Spinal cord (tissue), 9 donors: ENCODE measurements at regions not wholly inside any gene's neighbourhood (a gene's known extent, or its start where the extent isn't known, plus 50 kb on each side); places are given as distances from the start of the nearest gene placed in this dataset.

Experiments
- DNase-seq, 6 donors: peaks; one replicate each; pipeline versions ENCODE4 v3.0.0 to v3.0.0-alpha.2; 2013 to 2015; ENCODE audit warnings: low spot score in 6 of 6, low read depth in 4 of 6
- H3K27ac ChIP-seq: one replicate; pipeline ENCODE4 v1.5.1; 2013; ENCODE audit warnings: low read depth, low read length, control low read depth
- H3K27me3 ChIP-seq: one replicate; pipeline ENCODE4 v1.6.1; 2013; ENCODE audit warnings: low read length; ENCODE audit not compliant: control insufficient read depth, insufficient read depth
- H3K36me3 ChIP-seq: one replicate; pipeline ENCODE4 v1.6.1; 2013; ENCODE audit warnings: low read length; ENCODE audit not compliant: control insufficient read depth, insufficient read depth
- H3K4me1 ChIP-seq: one replicate; pipeline ENCODE4 v1.6.1; 2013; ENCODE audit warnings: low read length; ENCODE audit not compliant: control insufficient read depth, insufficient read depth
- H3K4me3 ChIP-seq: one replicate; pipeline ENCODE4 v1.5.1; 2013; ENCODE audit warnings: low read depth, low read length, control low read depth
- H3K9me3 ChIP-seq: one replicate; pipeline ENCODE4 v1.6.1; 2013; ENCODE audit warnings: low read length; ENCODE audit not compliant: control insufficient read depth, insufficient read depth
- WGBS: methylation state at CpG from one replicate; pipeline ENCODE4 v1.1.5; 2013; ENCODE audit warnings: missing lambda C conversion rate; ENCODE audit not compliant: insufficient coverage; 5-methylcytosine and 5-hydroxymethylcytosine counted together
- donor health status: healthy.

- Histone ChIP-seq H3K27me3 (no peaks in the 10 kb centered on the region), H3K27ac (peak overlapping the region; percentile 44), H3K36me3 (no peaks in the 10 kb centered on the region), H3K4me1 (peaks cover 15% of the 10 kb centered on the region), H3K9me3 (no peaks in the 10 kb centered on the region), H3K4me3 (no peak overlapping the region)
- DNase-seq = no peak
- WGBS = 28% methylated on average over 4 of the region's 7 CpGs
Measured at GRCh38 chr14:31950331-31950730, 126.8 kb upstream of the ARHGAP5 start.

GRCh38 chr14:31950764-31951637 is 126.1 kb upstream of the ARHGAP5 start:
- H3K27ac ChIP-seq = peak overlapping the region; percentile 44
- no peaks in the 10 kb centered on the region for H3K27me3 ChIP-seq
- H3K4me3 ChIP-seq = no peak overlapping the region
- 10% methylated on average over 15 of the region's 19 CpGs for WGBS
- no peaks in the 10 kb centered on the region for H3K9me3 ChIP-seq
- no peaks in the 10 kb centered on the region for H3K36me3 ChIP-seq
- DNase-seq = peak in 2 of 6 donors; percentile 76 to 88
- H3K4me1 ChIP-seq = peaks cover 15% of the 10 kb centered on the region

DNA sequence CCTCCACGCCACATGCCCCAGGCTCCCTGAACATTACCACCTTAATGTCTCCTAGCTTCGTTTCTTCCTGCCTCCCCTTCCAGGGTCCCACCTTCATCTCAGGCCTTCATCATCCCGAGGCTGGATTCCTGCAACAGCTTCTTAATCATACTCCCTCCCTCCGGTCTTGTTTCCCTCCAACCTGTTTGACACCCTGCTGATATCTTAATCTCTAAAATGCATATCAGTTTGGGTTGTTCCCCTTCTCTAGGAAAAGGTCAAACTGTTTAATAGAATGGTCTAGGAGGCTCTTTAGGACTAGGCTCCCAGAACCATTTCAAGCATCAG is 125.5 kb upstream of the ARHGAP5 start:
- Histone ChIP-seq H3K36me3 (no peaks in the 10 kb centered on the region), H3K4me1 (peaks cover 15% of the 10 kb centered on the region), H3K4me3 (no peak overlapping the region), H3K9me3 (no peaks in the 10 kb centered on the region), H3K27me3 (no peaks in the 10 kb centered on the region), H3K27ac (peak overlapping the region; percentile 44)
- DNase-seq = no peak
- WGBS = 65% methylated on average over 3 of the region's 4 CpGs

GRCh38 chr14:31952573-31952972 is 124.5 kb upstream of the ARHGAP5 start:
- H3K4me1 ChIP-seq = peaks cover 15% of the 10 kb centered on the region
- H3K36me3 ChIP-seq = no peaks in the 10 kb centered on the region
- no peak overlapping the region for H3K27ac ChIP-seq
- no peak for DNase-seq
- no peak overlapping the region for H3K4me3 ChIP-seq
- H3K27me3 ChIP-seq = no peaks in the 10 kb centered on the region
- peaks cover 2% of the 10 kb centered on the region for H3K9me3 ChIP-seq
- WGBS = 86% methylated on average over 1 of the region's 1 CpG

- Histone ChIP-seq H3K27me3 (no peaks in the 10 kb centered on the region), H3K4me3 (no peak overlapping the region), H3K4me1 (peaks cover 15% of the 10 kb centered on the region), H3K9me3 (peaks cover 2% of the 10 kb centered on the region), H3K36me3 (no peaks in the 10 kb centered on the region), H3K27ac (no peak overlapping the region)
- WGBS = 100% methylated on average over 4 of the region's 6 CpGs
- no peak for DNase-seq
Measured at GRCh38 chr14:31953210-31953609, 123.9 kb upstream of the ARHGAP5 start.

- H3K27ac ChIP-seq = no peak overlapping the region
- H3K9me3 ChIP-seq = peaks cover 2% of the 10 kb centered on the region
- H3K27me3 ChIP-seq = no peaks in the 10 kb centered on the region
- no peak for DNase-seq
- H3K4me1 ChIP-seq = peaks cover 15% of the 10 kb centered on the region
- no peak overlapping the region for H3K4me3 ChIP-seq
- no peaks in the 10 kb centered on the region for H3K36me3 ChIP-seq
Measured at GRCh38 chr14:31954991-31955390, 122.1 kb upstream of the ARHGAP5 start.

DNA sequence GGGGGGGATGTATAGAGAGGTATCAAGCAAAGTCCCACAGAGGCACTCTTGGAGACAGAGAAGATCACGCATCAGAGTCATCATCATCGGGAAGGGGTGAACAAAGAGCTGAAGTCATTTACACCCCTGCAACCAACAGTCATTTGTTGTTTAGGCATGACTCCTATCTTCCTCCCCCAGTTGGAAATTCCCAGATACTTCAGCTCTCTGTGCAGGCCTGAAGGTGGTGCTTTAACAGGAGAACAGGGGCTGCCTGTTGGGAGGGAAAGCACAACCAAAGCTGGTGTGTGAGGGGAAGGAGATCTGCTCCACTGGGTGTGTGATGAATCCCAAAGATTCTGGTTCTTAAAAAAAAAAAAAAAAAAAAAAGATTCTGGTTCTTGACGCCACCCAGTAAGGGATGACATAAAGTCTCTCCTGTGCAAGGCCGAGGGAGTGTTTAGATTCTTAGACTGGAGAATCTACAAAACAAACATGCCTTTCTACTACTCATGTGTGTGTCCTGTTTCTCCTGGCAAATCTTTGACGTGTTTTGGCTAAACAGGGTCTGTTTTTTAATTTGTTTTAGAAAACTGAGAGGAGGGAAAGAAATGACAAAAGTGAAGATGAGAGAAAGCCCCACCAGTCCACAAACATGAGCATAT is 121.0 kb upstream of the ARHGAP5 start:
- Histone ChIP-seq H3K9me3 (peaks cover 2% of the 10 kb centered on the region), H3K4me3 (no peak overlapping the region), H3K27me3 (no peaks in the 10 kb centered on the region), H3K4me1 (peaks cover 6% of the 10 kb centered on the region), H3K36me3 (no peaks in the 10 kb centered on the region), H3K27ac (peak overlapping the region; percentile 37)
- DNase-seq = no peak
- no CpG with 5 or more reads among the region's 5 CpGs for WGBS

GRCh38 chr14:31957565-31957964 is 119.5 kb upstream of the ARHGAP5 start:
- no peak for DNase-seq

DNA sequence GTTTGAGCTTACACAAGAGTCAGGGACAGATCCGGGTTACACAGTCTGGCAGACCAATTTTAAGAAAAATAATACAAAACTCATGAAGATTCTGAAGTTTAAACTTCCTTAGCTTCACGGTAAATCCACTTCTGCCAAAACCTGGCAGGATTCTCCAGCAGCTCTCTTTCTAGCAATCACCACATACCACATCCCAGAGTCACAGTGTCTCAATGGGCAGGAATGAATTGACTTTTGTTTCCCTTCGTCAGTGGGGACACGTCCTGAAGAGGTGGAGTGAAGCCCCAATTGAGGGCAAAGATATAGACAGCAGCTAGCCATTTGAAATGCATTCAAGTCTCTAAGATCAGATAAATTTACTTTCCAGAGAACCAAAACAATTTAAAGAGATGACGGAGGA is 117.1 kb upstream of the ARHGAP5 start:
- WGBS = 52% methylated on average over 4 of the region's 5 CpGs
- no peak overlapping the region for H3K27ac ChIP-seq
- H3K4me1 ChIP-seq = peaks cover 10% of the 10 kb centered on the region
- no peak for DNase-seq
- H3K27me3 ChIP-seq = no peaks in the 10 kb centered on the region
- peaks cover 2% of the 10 kb centered on the region for H3K9me3 ChIP-seq
- H3K36me3 ChIP-seq = no peaks in the 10 kb centered on the region
- H3K4me3 ChIP-seq = no peak overlapping the region

More at GRCh38 chr14:31957565-31957964, 119.5 kb upstream of the ARHGAP5 start:
- H3K9me3 ChIP-seq = peaks cover 2% of the 10 kb centered on the region
- no peaks in the 10 kb centered on the region for H3K36me3 ChIP-seq
- H3K4me1 ChIP-seq = no peaks in the 10 kb centered on the region
- WGBS = 100% methylated on average over 1 of the region's 2 CpGs
- no peak overlapping the region for H3K27ac ChIP-seq
- H3K4me3 ChIP-seq = no peak overlapping the region
- H3K27me3 ChIP-seq = no peaks in the 10 kb centered on the region

- Histone ChIP-seq H3K4me1 (peaks cover 15% of the 10 kb centered on the region), H3K27me3 (no peaks in the 10 kb centered on the region), H3K27ac (no peak overlapping the region), H3K36me3 (no peaks in the 10 kb centered on the region), H3K4me3 (no peak overlapping the region), H3K9me3 (peaks cover 1% of the 10 kb centered on the region)
- no peak for DNase-seq
- WGBS = 92% methylated on average over 2 of the region's 3 CpGs
Measured at GRCh38 chr14:31961896-31962295, 115.2 kb upstream of the ARHGAP5 start.
